Glutamatergic neuron (in vitro differentiated cells): ENCODE measurements at regions not wholly inside any gene's neighbourhood (a gene's known extent, or its start where the extent isn't known, plus 50 kb on each side); places are given as distances from the start of the nearest gene placed in this dataset.

Source experiments
- DNase-seq: peaks from one replicate; pipeline ENCODE4 v3.0.0; 2022
- H3K27ac Mint-ChIP-seq: one replicate; pipeline ENCODE4 v1.8.0; 2020; ENCODE audit warnings: mild to moderate bottlenecking, mixed read lengths, inconsistent platforms; ENCODE audit not compliant: unreplicated experiment
- H3K27me3 Mint-ChIP-seq: one replicate; pipeline ENCODE4 v1.8.0; 2020; ENCODE audit warnings: mild to moderate bottlenecking, moderate library complexity, mixed read lengths, inconsistent platforms; ENCODE audit not compliant: unreplicated experiment
- H3K36me3 Mint-ChIP-seq: one replicate; pipeline ENCODE4 v1.8.0; 2020; ENCODE audit warnings: mild to moderate bottlenecking, mixed read lengths, inconsistent platforms; ENCODE audit not compliant: unreplicated experiment
- H3K4me1 Mint-ChIP-seq: one replicate; pipeline ENCODE4 v1.8.0; 2020; ENCODE audit warnings: mild to moderate bottlenecking, low read depth, mixed read lengths, inconsistent platforms; ENCODE audit not compliant: unreplicated experiment
- H3K4me3 Mint-ChIP-seq: one replicate; pipeline ENCODE4 v1.8.0; 2020; ENCODE audit warnings: mild to moderate bottlenecking, mixed read lengths, inconsistent platforms; ENCODE audit not compliant: unreplicated experiment
- H3K9me3 Mint-ChIP-seq: one replicate; pipeline ENCODE4 v1.8.0; 2020; ENCODE audit warnings: mild to moderate bottlenecking, moderate library complexity, mixed read lengths, inconsistent platforms; ENCODE audit not compliant: unreplicated experiment
- TF ChIP-seq, protein P1 (sequence below): fragments of 200-600 bp; sonication (generic); IDR thresholded peaks from one replicate; pipeline ENCODE4 v1.5.0; 2021; ENCODE audit not compliant: partially characterized antibody, unreplicated experiment

GRCh38 chr15:66844041-66844746, 142.2 kb downstream of the SMAD6 start:
- Mint-ChIP-seq H3K4me3 (no peak overlapping the region), H3K27me3 (peaks cover 9% of the 10 kb centered on the region), H3K27ac (no peak overlapping the region), H3K36me3 (no peaks in the 10 kb centered on the region), H3K4me1 (no peaks in the 10 kb centered on the region), H3K9me3 (peaks cover 4% of the 10 kb centered on the region)
- TF ChIP-seq, protein P1, sequence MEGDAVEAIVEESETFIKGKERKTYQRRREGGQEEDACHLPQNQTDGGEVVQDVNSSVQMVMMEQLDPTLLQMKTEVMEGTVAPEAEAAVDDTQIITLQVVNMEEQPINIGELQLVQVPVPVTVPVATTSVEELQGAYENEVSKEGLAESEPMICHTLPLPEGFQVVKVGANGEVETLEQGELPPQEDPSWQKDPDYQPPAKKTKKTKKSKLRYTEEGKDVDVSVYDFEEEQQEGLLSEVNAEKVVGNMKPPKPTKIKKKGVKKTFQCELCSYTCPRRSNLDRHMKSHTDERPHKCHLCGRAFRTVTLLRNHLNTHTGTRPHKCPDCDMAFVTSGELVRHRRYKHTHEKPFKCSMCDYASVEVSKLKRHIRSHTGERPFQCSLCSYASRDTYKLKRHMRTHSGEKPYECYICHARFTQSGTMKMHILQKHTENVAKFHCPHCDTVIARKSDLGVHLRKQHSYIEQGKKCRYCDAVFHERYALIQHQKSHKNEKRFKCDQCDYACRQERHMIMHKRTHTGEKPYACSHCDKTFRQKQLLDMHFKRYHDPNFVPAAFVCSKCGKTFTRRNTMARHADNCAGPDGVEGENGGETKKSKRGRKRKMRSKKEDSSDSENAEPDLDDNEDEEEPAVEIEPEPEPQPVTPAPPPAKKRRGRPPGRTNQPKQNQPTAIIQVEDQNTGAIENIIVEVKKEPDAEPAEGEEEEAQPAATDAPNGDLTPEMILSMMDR, result no peak
- no peak for DNase-seq

DNA sequence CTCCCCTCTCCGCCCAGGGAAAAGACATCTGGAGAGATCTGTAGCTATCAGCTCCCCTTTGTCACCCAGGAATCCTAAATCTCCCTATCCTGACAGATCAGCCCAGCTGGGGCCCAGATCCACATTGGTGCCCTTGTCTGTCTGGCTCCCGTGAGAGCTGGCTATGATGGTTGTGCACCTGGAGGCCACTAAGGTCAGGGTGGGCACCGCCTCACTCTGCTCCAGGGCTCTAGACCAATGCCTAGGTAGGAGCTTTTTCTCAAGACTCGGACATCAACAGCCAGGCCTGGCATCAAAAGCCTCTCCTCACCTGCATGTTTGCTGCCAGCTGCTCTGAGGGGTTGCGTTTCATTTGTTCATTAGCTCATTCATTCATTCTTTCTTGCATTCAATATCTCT, 142.7 kb downstream of the SMAD6 start:
- no peak overlapping the region for H3K27ac Mint-ChIP-seq
- H3K4me1 Mint-ChIP-seq, result no peaks in the 10 kb centered on the region
- DNase-seq, result no peak
- H3K36me3 Mint-ChIP-seq, result no peaks in the 10 kb centered on the region
- peaks cover 9% of the 10 kb centered on the region for H3K27me3 Mint-ChIP-seq
- no peak overlapping the region for H3K4me3 Mint-ChIP-seq
- peaks cover 4% of the 10 kb centered on the region for H3K9me3 Mint-ChIP-seq
- TF ChIP-seq, protein P1, result no peak

DNA sequence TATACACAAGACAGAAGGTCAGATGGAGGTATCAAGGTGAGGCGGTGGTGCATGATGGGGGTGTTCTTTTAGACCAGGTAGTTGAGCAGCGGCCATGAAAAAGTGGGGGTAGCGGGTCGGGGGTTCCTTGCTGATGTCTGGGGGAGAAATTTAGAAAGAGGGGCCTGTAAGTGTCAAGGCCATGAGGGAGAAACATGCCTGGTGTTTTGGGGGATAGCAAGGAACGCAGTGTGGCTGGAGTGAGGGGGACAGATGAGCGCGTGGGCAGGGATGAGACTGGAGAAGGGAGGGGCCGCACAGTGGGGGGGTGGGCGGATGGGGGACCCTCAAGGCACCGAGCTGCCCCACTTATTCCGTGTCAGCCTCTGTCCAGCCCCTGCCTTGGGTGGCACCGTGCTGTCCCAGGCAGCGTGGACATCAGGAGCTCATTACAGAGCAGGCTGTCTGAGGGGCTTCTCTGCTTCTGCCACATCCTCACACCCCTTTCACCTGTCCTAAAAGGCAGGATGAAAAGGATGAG, 143.3 kb downstream of the SMAD6 start:
- no peak for DNase-seq
- TF ChIP-seq, protein P1, result no peak
- Mint-ChIP-seq H3K4me3 (no peak overlapping the region), H3K27ac (no peak overlapping the region), H3K36me3 (no peaks in the 10 kb centered on the region), H3K27me3 (peaks cover 9% of the 10 kb centered on the region), H3K4me1 (no peaks in the 10 kb centered on the region), H3K9me3 (peaks cover 4% of the 10 kb centered on the region)

DNA sequence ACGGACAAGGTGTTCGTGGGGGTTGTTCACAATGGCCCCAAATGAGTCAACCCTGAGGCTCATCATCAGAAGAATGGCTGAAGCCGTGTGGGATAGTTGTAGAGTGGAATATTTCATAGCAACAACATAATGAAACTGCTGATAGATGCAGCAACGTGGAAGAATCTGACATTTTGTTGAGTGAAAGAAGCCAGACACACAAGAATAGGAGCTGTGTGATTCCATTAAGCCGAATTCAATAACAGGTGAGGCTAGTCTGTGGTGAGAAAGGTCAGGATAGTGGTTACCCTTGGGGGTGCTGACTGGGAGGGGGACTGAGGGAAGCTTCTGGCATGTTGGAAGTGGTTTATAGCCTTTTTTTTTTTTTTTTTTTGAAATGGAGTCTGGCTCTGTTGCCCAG, 144.0 kb downstream of the SMAD6 start:
- TF ChIP-seq, protein P1, result no peak
- H3K4me1 Mint-ChIP-seq, result no peaks in the 10 kb centered on the region
- H3K9me3 Mint-ChIP-seq, result peaks cover 4% of the 10 kb centered on the region
- no peak overlapping the region for H3K27ac Mint-ChIP-seq
- peaks cover 9% of the 10 kb centered on the region for H3K27me3 Mint-ChIP-seq
- no peak overlapping the region for H3K4me3 Mint-ChIP-seq
- no peaks in the 10 kb centered on the region for H3K36me3 Mint-ChIP-seq
- DNase-seq, result no peak

GRCh38 chr15:66846811-66847210, 144.8 kb downstream of the SMAD6 start:
- no peak overlapping the region for H3K27ac Mint-ChIP-seq
- H3K4me1 Mint-ChIP-seq, result no peaks in the 10 kb centered on the region
- TF ChIP-seq, protein P1, result no peak
- DNase-seq, result no peak
- peaks cover 7% of the 10 kb centered on the region for H3K27me3 Mint-ChIP-seq
- H3K9me3 Mint-ChIP-seq, result peaks cover 4% of the 10 kb centered on the region
- no peaks in the 10 kb centered on the region for H3K36me3 Mint-ChIP-seq
- H3K4me3 Mint-ChIP-seq, result no peak overlapping the region
